ENCODE measurements at regions not wholly inside any gene's neighbourhood (a gene's known extent, or its start where the extent isn't known, plus 50 kb on each side); places are given as distances from the start of the nearest gene placed in this dataset.

- Histone ChIP-seq H3K9me3 (no peaks in the 10 kb centered on the region), H3K27me3 (no peaks in the 10 kb centered on the region), H3K36me3 (no peaks in the 10 kb centered on the region), H3K4me3 (no peak overlapping the region), H3K4me1 (no peaks in the 10 kb centered on the region), H3K27ac (no peak overlapping the region)
- no peak for DNase-seq
- no peak for TF ChIP-seq CTCF (IDR thresholded peaks at IDR 0.05 in 4 of 5, conservative IDR thresholded peaks at IDR 0.05 in 1 of 5)
- TF ChIP-seq POLR2A (IDR thresholded peaks at IDR 0.05): no peak
- in situ Hi-C loops (cut with MboI; ENCODE audit: low sequenced_read_pairs in 4 of 4): loop anchor here in 1 of 4 donors (25.0 kb wide), 1 partner anchor 232 kb away; no protein-coding TSS in a partner anchor
- ATAC-seq: no peak
- intact Hi-C loops (cut with DNase I; ENCODE audit: low total_unique reads): no loop called here
These were observed 80.8 kb upstream of the SLC8A3 start for GRCh38 chr14:70269582-70269981.

- intact Hi-C loops (cut with DNase I; ENCODE audit: low total_unique reads): no loop called here
- in situ Hi-C loops (cut with MboI; ENCODE audit: low sequenced_read_pairs in 4 of 4): loop anchor here in 1 of 4 donors (25.0 kb wide), 1 partner anchor 231 kb away; no protein-coding TSS in a partner anchor
- no peak for DNase-seq
- Histone ChIP-seq H3K27ac (no peak overlapping the region), H3K4me3 (no peak overlapping the region), H3K36me3 (no peaks in the 10 kb centered on the region), H3K4me1 (no peaks in the 10 kb centered on the region), H3K9me3 (no peaks in the 10 kb centered on the region), H3K27me3 (no peaks in the 10 kb centered on the region)
- TF ChIP-seq POLR2A (IDR thresholded peaks at IDR 0.05) (no peak), CTCF (IDR thresholded peaks at IDR 0.05 in 4 of 5, conservative IDR thresholded peaks at IDR 0.05 in 1 of 5) (no peak)
- no peak for ATAC-seq
These were observed 80.0 kb upstream of the SLC8A3 start for GRCh38 chr14:70268760-70269159.

- Histone ChIP-seq H3K27me3 (no peaks in the 10 kb centered on the region), H3K4me3 (no peak overlapping the region), H3K27ac (no peak overlapping the region), H3K4me1 (no peaks in the 10 kb centered on the region), H3K36me3 (no peaks in the 10 kb centered on the region), H3K9me3 (no peaks in the 10 kb centered on the region)
- ATAC-seq: no peak
- in situ Hi-C loops (cut with MboI; ENCODE audit: low sequenced_read_pairs in 4 of 4): loop anchor here in 1 of 4 donors (25.0 kb wide), 1 partner anchor 229 kb away; no protein-coding TSS in a partner anchor
- no peak for TF ChIP-seq POLR2A (IDR thresholded peaks at IDR 0.05)
- no peak for TF ChIP-seq CTCF (IDR thresholded peaks at IDR 0.05 in 4 of 5, conservative IDR thresholded peaks at IDR 0.05 in 1 of 5)
- DNase-seq: no peak
- intact Hi-C loops (cut with DNase I; ENCODE audit: low total_unique reads): no loop called here
These were observed 77.4 kb upstream of the SLC8A3 start for GRCh38 chr14:70266157-70266556.

GRCh38 chr14:70265422-70265821, 76.7 kb upstream of the SLC8A3 start:
- in situ Hi-C loops (cut with MboI; ENCODE audit: low sequenced_read_pairs in 4 of 4) (loop anchor here in 1 of 4 donors (25.0 kb wide), 1 partner anchor 228 kb away; no protein-coding TSS in a partner anchor), intact Hi-C loops (cut with DNase I; ENCODE audit: low total_unique reads) (no loop called here)
- TF ChIP-seq CTCF (IDR thresholded peaks at IDR 0.05 in 4 of 5, conservative IDR thresholded peaks at IDR 0.05 in 1 of 5) (no peak), POLR2A (IDR thresholded peaks at IDR 0.05) (no peak)
- no peaks in the 10 kb centered on the region for H3K9me3 ChIP-seq
- DNase-seq (no peak), ATAC-seq (no peak)
- no peak overlapping the region for H3K27ac ChIP-seq
- H3K4me3 ChIP-seq: no peak overlapping the region
- H3K4me1 ChIP-seq: no peaks in the 10 kb centered on the region
- no peaks in the 10 kb centered on the region for H3K27me3 ChIP-seq
- H3K36me3 ChIP-seq: no peaks in the 10 kb centered on the region

GRCh38 chr14:70259420-70259819, 70.7 kb upstream of the SLC8A3 start:
- in situ Hi-C loops (cut with MboI; ENCODE audit: low sequenced_read_pairs in 4 of 4) (loop anchor here in 3 of 4 donors (5.0 to 25.0 kb wide), 3 partner anchors 215 to 222 kb away; no protein-coding TSS in a partner anchor), intact Hi-C loops (cut with DNase I; ENCODE audit: low total_unique reads) (loop anchor here (5.0 kb wide), 1 partner anchor 67 kb away; no protein-coding TSS in a partner anchor)
- Histone ChIP-seq H3K4me1 (no peaks in the 10 kb centered on the region), H3K4me3 (no peak overlapping the region), H3K36me3 (no peaks in the 10 kb centered on the region), H3K27ac (no peak overlapping the region), H3K9me3 (no peaks in the 10 kb centered on the region), H3K27me3 (peaks cover 0 to 3% (median 0%) of the 10 kb centered on the region in 3 donors)
- DNase-seq: no peak
- no peak for ATAC-seq
- TF ChIP-seq POLR2A (IDR thresholded peaks at IDR 0.05) (no peak), CTCF (IDR thresholded peaks at IDR 0.05 in 4 of 5, conservative IDR thresholded peaks at IDR 0.05 in 1 of 5) (no peak)

Measured in gastrocnemius medialis (tissue), 4 donors.